HUES64 (cell line): ENCODE measurements at regions not wholly inside any gene's neighbourhood (a gene's known extent, or its start where the extent isn't known, plus 50 kb on each side); places are given as distances from the start of the nearest gene placed in this dataset.

Source experiments
- H3K27ac ChIP-seq: 2 replicates; pipeline ENCODE4 v1.7.0; 2013; ENCODE audit warnings: low read depth, low read length, inconsistent platforms
- H3K27me3 ChIP-seq: 2 replicates; pipeline ENCODE4 v1.6.1; 2013; ENCODE audit warnings: mild to moderate bottlenecking, low read length; ENCODE audit not compliant: insufficient read depth
- H3K36me3 ChIP-seq: 2 replicates; pipeline ENCODE4 v1.6.1; 2013; ENCODE audit warnings: mild to moderate bottlenecking, low read length; ENCODE audit not compliant: insufficient read depth
- H3K4me1 ChIP-seq: 2 replicates; pipeline ENCODE4 v1.6.1; 2013; ENCODE audit warnings: mild to moderate bottlenecking, low read length, moderate library complexity; ENCODE audit not compliant: insufficient read depth
- H3K4me3 ChIP-seq: 2 replicates; pipeline ENCODE4 v1.5.1; 2013; ENCODE audit warnings: mild to moderate bottlenecking, low read length, moderate library complexity
- H3K9ac ChIP-seq: 2 replicates; pipeline ENCODE4 v1.6.1; 2013; ENCODE audit warnings: mild to moderate bottlenecking, low read depth, low read length
- H3K9me3 ChIP-seq: 2 replicates; pipeline ENCODE4 v1.6.1; 2013; ENCODE audit warnings: low read depth, low read length; ENCODE audit not compliant: insufficient read depth
- WGBS: fragments of 150-250, 120-280 bp; methylation state at CpG from one replicate; pipeline ENCODE4 v1.1.7; 2013; ENCODE audit warnings: missing lambda C conversion rate; 5-methylcytosine and 5-hydroxymethylcytosine counted together

- peaks cover 11% of the 10 kb centered on the region; the same call in 1 of the 2 replicates for H3K27me3 ChIP-seq
- 91% methylated on average over 7 of the region's 7 CpGs for WGBS
- H3K9me3 ChIP-seq, result no peaks in the 10 kb centered on the region
- H3K36me3 ChIP-seq, result no peaks in the 10 kb centered on the region
- no peak overlapping the region for H3K27ac ChIP-seq
- no peak overlapping the region for H3K4me3 ChIP-seq
- H3K9ac ChIP-seq, result no peak overlapping the region
- peaks cover 6% of the 10 kb centered on the region for H3K4me1 ChIP-seq
These were observed 128.1 kb upstream of the IRX3 start for GRCh38 chr16:54414671-54415070.

- H3K9me3 ChIP-seq, result no peaks in the 10 kb centered on the region
- no peak overlapping the region for H3K4me3 ChIP-seq
- H3K4me1 ChIP-seq, result peaks cover 6% of the 10 kb centered on the region
- H3K9ac ChIP-seq, result no peak overlapping the region
- peaks cover 11% of the 10 kb centered on the region; the same call in 1 of the 2 replicates for H3K27me3 ChIP-seq
- 95% methylated on average over 7 of the region's 7 CpGs for WGBS
- no peaks in the 10 kb centered on the region for H3K36me3 ChIP-seq
- H3K27ac ChIP-seq, result no peak overlapping the region
These were observed 126.3 kb upstream of the IRX3 start for GRCh38 chr16:54412777-54413455.

- WGBS, result 60% methylated on average over 11 of the region's 11 CpGs
- H3K9me3 ChIP-seq, result no peaks in the 10 kb centered on the region
- H3K36me3 ChIP-seq, result no peaks in the 10 kb centered on the region
- no peak overlapping the region for H3K9ac ChIP-seq
- H3K27ac ChIP-seq, result no peak overlapping the region
- peaks cover 6% of the 10 kb centered on the region for H3K4me1 ChIP-seq
- no peak overlapping the region for H3K4me3 ChIP-seq
- H3K27me3 ChIP-seq, result peaks cover 11% of the 10 kb centered on the region; the same call in 1 of the 2 replicates
These were observed 125.5 kb upstream of the IRX3 start for GRCh38 chr16:54412037-54412436.

- H3K36me3 ChIP-seq, result no peaks in the 10 kb centered on the region
- H3K4me3 ChIP-seq, result no peak overlapping the region
- no peak overlapping the region for H3K9ac ChIP-seq
- peaks cover 6% of the 10 kb centered on the region for H3K4me1 ChIP-seq
- 37% methylated on average over 11 of the region's 11 CpGs for WGBS
- H3K9me3 ChIP-seq, result no peaks in the 10 kb centered on the region
- H3K27me3 ChIP-seq, result peaks cover 11% of the 10 kb centered on the region; the same call in 1 of the 2 replicates
- no peak overlapping the region for H3K27ac ChIP-seq
These were observed 125.0 kb upstream of the IRX3 start for GRCh38 chr16:54411544-54411943.

GRCh38 chr16:54409982-54410381 is 123.4 kb upstream of the IRX3 start:
- Histone ChIP-seq H3K27me3 (peaks cover 11% of the 10 kb centered on the region; the same call in 1 of the 2 replicates), H3K4me1 (peaks cover 6% of the 10 kb centered on the region), H3K36me3 (no peaks in the 10 kb centered on the region), H3K9me3 (no peaks in the 10 kb centered on the region), H3K27ac (no peak overlapping the region), H3K9ac (no peak overlapping the region), H3K4me3 (no peak overlapping the region)
- 81% methylated on average over 8 of the region's 8 CpGs for WGBS

GRCh38 chr16:54407596-54407995 is 121.0 kb upstream of the IRX3 start:
- peaks cover 6% of the 10 kb centered on the region for H3K4me1 ChIP-seq
- no peak overlapping the region for H3K4me3 ChIP-seq
- H3K36me3 ChIP-seq, result no peaks in the 10 kb centered on the region
- H3K27me3 ChIP-seq, result peaks cover 5% of the 10 kb centered on the region; the same call in 1 of the 2 replicates
- no peak overlapping the region for H3K9ac ChIP-seq
- 91% methylated on average over 3 of the region's 3 CpGs for WGBS
- H3K27ac ChIP-seq, result no peak overlapping the region
- H3K9me3 ChIP-seq, result no peaks in the 10 kb centered on the region

- Histone ChIP-seq H3K9me3 (no peaks in the 10 kb centered on the region), H3K36me3 (no peaks in the 10 kb centered on the region), H3K27me3 (no peaks in the 10 kb centered on the region), H3K4me1 (no peaks in the 10 kb centered on the region), H3K9ac (no peak overlapping the region), H3K4me3 (no peak overlapping the region), H3K27ac (no peak overlapping the region)
- 93% methylated on average over 5 of the region's 5 CpGs for WGBS
These were observed 118.9 kb upstream of the IRX3 start for GRCh38 chr16:54405478-54405877.

- H3K27ac ChIP-seq, result no peak overlapping the region
- WGBS, result 93% methylated on average over 2 of the region's 2 CpGs
- H3K9me3 ChIP-seq, result no peaks in the 10 kb centered on the region
- H3K36me3 ChIP-seq, result no peaks in the 10 kb centered on the region
- no peak overlapping the region for H3K4me3 ChIP-seq
- H3K4me1 ChIP-seq, result no peaks in the 10 kb centered on the region
- H3K9ac ChIP-seq, result no peak overlapping the region
- H3K27me3 ChIP-seq, result no peaks in the 10 kb centered on the region
These were observed 117.0 kb upstream of the IRX3 start for GRCh38 chr16:54403580-54403979.

- Histone ChIP-seq H3K27ac (no peak overlapping the region), H3K36me3 (no peaks in the 10 kb centered on the region), H3K4me1 (no peaks in the 10 kb centered on the region), H3K27me3 (no peaks in the 10 kb centered on the region), H3K4me3 (no peak overlapping the region), H3K9ac (no peak overlapping the region), H3K9me3 (no peaks in the 10 kb centered on the region)
- 95% methylated on average over 5 of the region's 5 CpGs for WGBS
These were observed 116.3 kb upstream of the IRX3 start for GRCh38 chr16:54402873-54403272.

GRCh38 chr16:54402270-54402669 is 115.7 kb upstream of the IRX3 start:
- Histone ChIP-seq H3K4me3 (no peak overlapping the region), H3K27me3 (no peaks in the 10 kb centered on the region)

GRCh38 chr16:54400261-54400660 is 113.7 kb upstream of the IRX3 start:
- Histone ChIP-seq H3K9me3 (no peaks in the 10 kb centered on the region), H3K9ac (no peak overlapping the region), H3K4me1 (no peaks in the 10 kb centered on the region), H3K27ac (no peak overlapping the region), H3K4me3 (no peak overlapping the region), H3K36me3 (no peaks in the 10 kb centered on the region), H3K27me3 (no peaks in the 10 kb centered on the region)
- 88% methylated on average over 5 of the region's 5 CpGs for WGBS

More at GRCh38 chr16:54402270-54402669, 115.7 kb upstream of the IRX3 start:
- H3K4me1 ChIP-seq, result no peaks in the 10 kb centered on the region
- no peak overlapping the region for H3K9ac ChIP-seq
- 93% methylated on average over 4 of the region's 4 CpGs for WGBS
- H3K36me3 ChIP-seq, result no peaks in the 10 kb centered on the region
- no peaks in the 10 kb centered on the region for H3K9me3 ChIP-seq
- no peak overlapping the region for H3K27ac ChIP-seq

- WGBS, result 100% methylated on average over 3 of the region's 3 CpGs
- no peaks in the 10 kb centered on the region for H3K9me3 ChIP-seq
- H3K27me3 ChIP-seq, result no peaks in the 10 kb centered on the region
- no peaks in the 10 kb centered on the region for H3K4me1 ChIP-seq
- no peaks in the 10 kb centered on the region for H3K36me3 ChIP-seq
- no peak overlapping the region for H3K4me3 ChIP-seq
- no peak overlapping the region for H3K9ac ChIP-seq
- no peak overlapping the region for H3K27ac ChIP-seq
These were observed 112.4 kb upstream of the IRX3 start for GRCh38 chr16:54398986-54399385.
